ENCODE measurements at regions not wholly inside any gene's neighbourhood (a gene's known extent, or its start where the extent isn't known, plus 50 kb on each side); places are given as distances from the start of the nearest gene placed in this dataset.

DNA sequence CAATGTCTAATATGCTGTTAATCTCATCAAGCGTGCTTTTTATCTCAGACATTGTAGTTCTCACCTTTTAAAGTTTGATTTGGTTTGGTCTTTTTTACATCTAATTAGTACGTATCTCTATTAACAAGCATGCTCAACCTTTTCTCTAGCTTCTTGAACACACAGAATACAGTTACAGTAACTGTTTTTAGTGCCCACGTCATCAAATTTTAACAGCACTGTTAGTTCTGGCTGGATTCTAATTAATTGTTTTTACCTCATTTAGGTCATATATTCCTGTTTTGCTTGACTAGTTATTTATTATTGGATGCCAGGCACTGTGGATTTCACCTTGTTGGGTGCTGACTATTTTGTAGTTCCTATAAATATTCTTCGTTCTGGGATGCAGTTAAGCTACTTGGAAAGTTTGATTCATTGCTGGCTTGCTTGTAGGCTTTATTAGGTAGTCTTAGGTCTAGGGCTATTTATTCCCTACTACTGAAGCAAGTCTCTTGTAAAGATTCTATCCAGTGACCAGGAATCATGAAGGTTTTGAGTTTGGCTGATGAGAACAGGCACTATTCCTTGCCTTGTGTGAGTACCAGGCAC lies 263.0 kb downstream of the ETAA1 start:
- no peak for DNase-seq (ENCODE audit: low spot score)

DNA sequence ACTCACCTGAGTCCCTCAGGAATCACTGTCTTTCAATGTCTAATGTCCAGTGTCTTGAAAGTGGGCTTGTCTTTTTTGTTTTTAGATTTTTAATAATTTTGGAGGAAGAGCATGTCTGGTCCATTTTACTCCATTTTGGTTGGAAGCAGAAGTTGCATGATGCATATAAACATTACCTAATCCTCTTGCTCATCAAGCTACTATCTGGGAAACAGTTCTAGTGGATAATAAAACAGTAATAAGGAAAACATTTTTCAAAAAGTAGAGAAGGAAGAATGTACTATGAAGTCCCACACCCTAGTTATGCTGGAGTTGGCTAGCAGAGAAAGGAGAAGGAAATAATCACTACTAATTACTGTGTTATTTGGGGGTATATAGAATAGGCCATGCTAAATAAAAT lies 263.7 kb downstream of the ETAA1 start:
- DNase-seq (ENCODE audit: low spot score), result no peak

DNA sequence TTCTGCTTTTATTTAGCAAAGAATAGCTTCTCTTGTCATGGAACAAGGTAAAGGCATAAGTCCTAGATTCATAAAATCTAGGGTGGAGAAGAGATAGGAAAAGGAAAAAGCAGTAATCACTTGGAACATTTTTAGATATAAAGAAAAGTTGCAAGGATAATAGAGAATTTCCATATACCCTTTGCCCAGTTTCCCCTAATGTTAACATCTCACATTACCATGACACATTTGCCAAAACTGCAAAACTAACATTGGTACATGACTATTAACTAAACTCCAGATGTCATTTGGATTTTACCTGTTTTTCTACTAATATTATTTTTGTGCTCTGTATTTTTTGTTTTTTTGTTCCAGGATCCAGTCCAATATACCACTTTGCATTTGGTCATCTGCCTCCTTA lies 265.1 kb downstream of the ETAA1 start:
- DNase-seq (ENCODE audit: low spot score), result no peak

DNA sequence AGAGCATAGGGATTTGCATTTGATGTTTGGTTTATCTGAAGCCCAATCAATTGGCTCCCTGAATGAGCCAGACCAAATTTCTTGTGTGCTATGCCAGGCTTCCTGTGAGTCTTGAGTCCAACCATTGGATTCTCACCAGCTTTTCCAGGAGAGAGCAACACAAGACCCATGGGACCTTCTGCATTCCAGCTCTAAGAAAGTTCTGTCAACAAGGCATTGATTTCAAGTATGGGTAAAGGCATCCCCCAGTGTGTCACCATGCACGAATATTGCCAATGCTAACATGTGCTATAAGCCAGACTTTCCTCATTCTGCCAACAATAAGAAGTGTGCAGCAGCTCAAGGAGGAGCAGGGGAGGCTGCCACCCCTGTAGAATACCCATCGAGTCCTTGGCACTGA lies 266.6 kb downstream of the ETAA1 start:
- no peak for DNase-seq (ENCODE audit: low spot score)

DNA sequence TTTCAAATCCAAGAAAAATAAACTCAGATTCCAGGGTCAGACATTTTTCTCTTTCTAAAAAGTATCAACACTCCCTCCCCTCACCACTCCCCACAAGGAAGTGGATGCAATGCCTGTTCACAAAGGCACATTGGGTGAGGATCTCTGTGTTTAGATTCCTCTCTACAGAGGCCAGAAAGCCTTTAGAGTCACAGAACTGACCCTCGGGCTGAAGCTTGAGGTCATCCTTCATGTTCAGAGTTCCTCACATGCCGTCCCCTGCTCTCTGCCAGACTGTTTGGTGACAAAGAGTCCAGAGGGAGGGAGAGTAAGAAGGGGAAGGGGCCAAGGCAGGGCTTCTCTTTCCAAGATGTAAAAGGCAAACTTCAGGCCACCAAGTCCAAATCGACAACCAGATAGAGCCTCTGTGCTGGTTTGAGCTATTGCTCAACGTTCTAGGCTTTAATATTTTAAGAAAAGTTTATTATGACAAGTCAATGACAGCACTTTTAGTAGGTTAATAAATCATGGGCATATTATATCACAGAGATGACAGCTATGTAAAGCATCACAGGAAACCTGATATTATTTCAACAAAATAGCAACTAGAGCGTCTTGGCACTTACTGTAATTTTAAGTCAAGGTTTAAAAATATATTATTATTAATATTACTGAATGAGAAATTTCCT lies 269.4 kb downstream of the ETAA1 start:
- DNase-seq (ENCODE audit: low spot score), result no peak

DNA sequence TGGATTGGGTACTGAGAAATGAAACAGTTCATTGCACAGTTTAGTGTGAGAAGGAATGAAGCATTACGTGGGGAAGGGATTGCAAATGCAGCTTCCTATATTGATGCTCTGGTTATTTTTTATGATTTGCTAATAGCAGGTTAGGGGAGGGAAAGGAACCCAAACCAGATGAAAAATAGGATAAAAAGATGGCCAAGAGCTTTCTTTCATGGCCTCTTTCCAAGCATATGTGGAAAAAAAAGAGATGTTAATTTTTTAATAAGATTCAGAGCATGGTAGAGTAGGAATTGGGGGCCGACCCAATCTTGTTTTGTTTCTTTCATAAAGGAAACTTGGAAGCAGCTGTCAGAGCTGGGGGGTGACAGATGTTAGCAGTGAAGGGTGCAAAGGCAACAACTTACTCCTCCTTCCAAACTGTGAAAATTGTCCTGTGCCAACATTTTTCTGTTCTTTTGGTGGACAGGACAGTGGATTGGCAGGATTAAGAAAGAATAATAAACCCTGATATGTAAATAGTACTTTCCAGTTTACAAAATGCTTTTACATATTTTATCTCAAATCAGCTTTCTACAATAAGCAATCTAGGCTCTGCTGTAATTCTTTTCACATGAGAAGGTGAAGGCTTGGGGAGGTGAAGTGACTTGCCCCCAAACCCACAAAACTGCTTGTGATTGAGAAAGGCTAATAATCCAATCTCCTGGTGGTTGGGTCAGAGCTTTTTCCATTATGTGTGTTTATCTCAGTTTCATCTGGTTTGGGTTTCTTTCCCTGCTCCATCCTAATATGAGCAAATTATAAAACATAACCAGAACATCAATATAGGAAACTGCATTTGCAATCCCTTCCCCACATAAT lies 270.1 kb downstream of the ETAA1 start:
- no peak for DNase-seq (ENCODE audit: low spot score)

DNA sequence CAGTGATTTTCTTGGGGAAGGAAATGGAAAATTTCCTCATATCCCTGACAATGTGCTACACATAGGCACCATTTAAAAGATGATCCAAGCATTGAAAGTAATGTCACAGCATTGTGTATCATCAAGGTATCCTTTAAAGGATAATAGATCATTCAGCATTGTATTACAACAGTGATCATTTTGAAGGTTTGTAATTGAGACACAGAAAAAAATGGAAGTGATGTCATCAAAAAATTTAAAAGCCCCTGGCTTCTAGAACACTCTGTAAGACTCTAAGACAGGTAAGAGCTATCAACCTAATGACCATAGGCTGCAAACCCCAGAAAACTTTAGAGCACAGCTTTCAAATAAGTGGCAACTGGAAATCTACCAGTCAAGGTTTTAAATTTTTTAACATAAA lies 271.4 kb downstream of the ETAA1 start:
- no peak for DNase-seq (ENCODE audit: low spot score)

DNA sequence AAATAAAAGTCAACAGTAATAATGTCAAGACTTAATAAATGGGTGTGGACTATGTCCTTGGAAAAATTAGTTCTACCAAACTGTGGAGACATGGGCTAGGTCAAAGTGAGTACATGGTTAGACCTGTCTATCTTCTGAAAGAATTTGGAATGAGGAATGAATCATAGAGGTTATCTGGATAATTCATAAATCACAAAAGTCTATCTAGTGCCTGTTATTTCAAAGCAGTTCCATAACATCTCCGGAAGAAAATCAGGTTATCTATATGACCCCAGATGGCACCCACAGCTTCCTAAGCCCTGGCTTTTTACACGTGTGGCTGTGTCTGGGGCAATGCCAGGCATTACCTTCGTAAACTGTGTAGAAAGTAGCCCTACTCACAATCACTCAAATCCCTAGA lies 272.0 kb downstream of the ETAA1 start:
- DNase-seq (ENCODE audit: low spot score), result no peak

DNA sequence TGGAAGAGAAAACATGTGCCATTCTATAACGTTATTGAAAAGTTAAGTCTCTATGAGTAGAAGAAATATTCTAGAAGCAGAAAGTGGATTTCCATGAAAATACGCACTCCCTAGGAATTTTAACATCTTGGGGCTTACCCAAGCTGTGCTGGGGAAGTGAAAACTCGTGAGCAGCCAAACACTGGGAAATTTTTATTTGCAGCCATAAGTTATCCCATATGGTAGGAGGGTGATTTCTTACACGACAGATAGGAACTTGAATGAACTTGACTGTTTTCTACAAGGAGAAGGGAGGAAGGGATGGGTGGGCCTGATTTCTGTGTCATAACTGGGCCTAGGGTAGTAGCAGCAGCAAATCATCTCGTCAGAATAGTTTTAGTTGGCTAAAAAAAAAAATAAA lies 272.6 kb downstream of the ETAA1 start:
- no peak for DNase-seq (ENCODE audit: low spot score)

DNA sequence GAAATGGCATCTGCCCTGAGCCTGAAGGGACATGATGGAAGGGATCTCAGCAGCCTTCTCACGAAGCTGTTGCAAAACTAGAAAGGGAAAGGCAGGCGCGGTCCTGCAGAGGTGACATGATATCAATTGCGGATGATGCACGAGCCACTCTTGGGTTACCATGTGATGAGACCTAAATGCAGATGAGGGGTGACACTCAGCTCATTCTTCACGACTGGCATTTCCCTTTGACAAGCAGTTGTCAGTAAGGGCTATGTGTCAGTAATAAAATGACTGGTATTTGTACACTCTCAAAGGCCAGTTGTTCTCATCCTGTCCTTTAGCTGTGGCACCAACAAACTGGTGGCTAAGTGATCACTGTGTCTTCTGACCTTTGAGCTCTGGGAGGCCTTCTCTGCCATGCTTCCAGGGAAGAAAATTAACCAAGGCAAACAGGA lies 273.6 kb downstream of the ETAA1 start:
- DNase-seq (ENCODE audit: low spot score), result no peak

DNA sequence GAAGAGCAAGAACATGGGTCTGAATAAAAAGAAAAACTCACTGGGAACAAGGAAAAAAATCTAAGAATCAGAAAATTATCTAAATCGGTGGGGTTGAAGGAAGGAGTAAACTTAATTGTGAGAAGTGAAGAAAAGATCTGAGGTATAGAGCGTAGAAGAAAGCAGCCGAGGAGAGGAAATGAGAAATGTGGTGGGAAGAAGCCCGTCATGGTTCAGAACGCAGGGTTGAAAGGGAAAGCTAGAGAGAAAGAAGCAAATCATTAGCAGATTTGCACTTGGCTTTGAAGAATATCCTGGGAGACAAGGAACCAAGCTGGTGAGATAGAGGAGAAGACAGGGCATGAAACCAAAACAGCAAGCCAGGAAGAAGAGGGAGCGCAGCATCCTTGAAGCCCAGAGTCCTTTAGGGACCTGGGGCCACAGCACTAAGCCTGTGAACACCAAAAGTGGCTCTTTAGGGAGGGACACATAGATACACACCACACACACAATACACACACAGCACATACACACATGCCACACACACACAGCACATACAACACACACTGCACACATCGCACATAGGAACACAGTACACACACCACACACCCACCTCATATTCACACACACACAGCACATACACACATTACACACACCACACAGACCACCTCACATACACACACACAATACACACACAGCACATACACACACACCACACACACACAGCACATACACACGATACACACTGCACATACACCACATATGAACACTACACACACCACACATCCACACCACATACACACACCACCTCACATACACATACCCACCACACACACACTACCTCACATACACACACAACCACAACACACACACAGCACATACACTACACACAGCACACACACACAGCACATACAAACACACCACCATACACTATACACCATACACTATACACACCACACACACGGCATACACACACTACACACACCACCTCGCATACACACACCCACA lies 274.6 kb downstream of the ETAA1 start:
- no peak for DNase-seq (ENCODE audit: low spot score)

DNA sequence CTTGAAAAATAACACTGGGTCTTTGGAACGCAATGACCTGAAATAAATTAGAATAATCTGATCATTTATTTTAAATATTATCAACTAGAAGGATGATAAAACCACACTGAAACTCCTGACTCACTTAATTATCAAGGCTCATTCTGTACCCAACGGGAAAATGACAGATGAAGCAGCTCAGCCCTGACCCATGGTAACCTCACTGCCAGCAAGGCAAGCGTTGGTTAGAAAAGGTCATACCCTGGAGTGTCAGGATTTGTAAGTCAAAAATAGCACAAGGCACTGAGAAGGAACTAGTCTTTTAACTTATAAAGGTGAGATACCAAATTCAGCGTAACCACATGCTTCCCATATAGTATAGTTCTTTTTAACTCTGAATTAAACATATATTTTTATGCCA lies 277.5 kb downstream of the ETAA1 start:
- DNase-seq (ENCODE audit: low spot score), result no peak

DNA sequence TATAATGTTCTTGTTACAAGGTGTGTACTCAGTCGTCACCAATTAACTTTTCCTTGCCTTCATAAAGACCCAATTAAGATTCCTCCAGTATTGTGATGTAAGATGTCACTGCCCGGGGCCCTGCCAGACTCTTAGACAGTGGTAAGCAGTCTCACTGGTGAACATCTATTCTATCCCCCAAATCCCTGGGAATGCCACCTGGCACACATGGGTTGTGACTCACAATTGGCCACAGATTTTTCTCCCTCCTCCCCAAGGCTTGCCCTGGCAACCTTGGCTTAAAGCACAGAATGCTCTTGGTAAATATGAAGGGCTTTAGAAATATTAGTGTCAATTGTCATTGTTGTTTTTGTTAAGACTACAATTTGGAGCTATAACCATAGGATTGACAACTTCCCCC lies 287.9 kb downstream of the ETAA1 start:
- DNase-seq (ENCODE audit: low spot score), result no peak

DNA sequence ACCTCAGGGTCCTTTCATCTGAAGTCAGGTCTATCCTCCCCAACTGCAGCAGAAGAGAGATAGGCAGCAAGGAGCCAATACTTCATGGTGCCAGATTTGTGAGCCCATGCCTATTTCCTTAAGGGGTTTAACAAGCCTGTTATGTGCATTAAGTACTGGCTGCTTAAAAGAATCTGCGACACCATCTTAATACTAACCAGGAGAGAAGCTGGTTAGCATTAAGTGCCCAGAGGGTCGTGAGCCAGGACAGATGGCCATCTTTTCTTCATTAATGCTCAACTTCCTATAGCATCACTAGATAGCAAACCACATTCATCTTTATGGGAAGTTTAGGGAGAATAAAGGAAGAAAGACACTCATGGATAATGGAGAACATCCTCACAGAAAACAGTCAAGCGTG lies 289.1 kb downstream of the ETAA1 start:
- DNase-seq (ENCODE audit: low spot score), result no peak

DNA sequence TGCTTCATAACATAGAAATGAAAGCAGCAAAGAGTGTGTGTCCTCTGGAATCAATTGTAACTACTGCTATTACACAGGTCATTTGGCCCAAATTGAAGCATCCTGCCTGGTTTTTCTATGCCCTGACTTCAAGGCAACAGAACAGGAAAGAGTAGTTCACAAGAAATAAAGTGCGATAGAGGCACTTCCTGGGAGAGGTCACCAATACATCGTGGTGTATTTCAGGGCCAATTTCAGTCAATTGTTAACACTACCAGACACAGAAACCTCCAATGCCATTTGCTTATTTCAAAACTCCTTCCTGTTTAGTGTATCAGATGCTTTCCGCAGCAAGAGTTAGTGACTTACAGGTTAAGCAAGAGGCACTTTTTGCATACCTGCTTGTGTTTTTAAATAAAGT lies 292.1 kb downstream of the ETAA1 start:
- DNase-seq (ENCODE audit: low spot score), result no peak

DNA sequence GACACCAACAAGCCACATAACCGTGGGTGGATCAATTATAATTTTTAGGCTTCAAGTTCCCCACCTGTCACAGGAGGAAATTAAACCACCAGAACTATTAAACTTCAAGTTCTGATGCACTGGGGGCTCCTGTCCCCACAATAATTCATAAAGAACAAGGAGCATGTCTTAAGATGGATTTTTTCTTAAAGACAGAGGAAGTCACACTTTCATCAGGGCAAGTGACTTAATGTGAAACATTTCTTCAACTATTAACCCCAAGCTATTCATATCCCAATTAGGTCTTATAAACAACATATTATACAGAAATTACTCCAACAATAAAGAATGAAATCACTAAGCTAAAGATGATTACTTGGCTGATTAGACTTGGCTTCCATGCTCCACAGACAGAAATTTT lies 292.5 kb downstream of the ETAA1 start:
- no peak for DNase-seq (ENCODE audit: low spot score)

DNA sequence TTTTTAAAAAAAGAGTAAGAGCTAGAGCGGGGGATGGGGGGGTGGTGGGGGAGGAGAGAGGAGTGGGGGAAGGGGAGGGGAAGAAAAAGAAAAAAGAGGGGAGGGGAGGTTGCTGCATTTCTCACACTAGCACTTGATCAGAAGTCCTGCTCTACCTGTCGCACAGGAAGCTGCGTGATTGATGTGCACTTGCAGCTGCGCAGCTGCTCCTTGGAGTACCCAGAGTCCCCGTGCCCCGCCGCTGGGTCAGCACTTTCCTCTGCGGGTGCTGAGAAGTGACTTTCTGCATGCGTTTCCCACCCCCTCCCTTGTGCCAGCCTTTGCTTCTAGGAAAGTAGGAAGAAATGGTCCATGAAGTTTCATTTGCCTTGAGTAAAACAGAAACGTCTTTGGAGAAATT lies 297.3 kb downstream of the ETAA1 start:
- DNase-seq (ENCODE audit: low spot score), result no peak

DNA sequence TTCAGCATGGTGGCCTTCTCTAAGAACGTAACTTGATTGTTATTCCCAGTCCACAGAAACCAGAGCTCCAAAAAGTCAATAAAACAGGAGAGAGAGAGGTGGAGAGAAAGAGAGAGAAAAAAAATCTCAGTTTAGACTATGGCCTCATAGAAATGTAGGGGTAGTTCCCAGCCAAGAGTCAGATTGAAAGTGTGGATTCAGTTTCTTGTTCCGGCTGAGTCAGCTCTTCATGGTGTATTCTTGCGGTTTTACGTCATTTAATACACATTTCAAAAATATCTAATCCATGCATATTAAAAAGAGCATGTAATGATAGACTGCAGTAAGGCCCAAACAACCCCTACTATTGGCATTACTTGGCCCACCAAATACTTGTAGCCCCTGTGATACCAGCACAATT lies 303.9 kb downstream of the ETAA1 start:
- no peak for DNase-seq (ENCODE audit: low spot score)

DNA sequence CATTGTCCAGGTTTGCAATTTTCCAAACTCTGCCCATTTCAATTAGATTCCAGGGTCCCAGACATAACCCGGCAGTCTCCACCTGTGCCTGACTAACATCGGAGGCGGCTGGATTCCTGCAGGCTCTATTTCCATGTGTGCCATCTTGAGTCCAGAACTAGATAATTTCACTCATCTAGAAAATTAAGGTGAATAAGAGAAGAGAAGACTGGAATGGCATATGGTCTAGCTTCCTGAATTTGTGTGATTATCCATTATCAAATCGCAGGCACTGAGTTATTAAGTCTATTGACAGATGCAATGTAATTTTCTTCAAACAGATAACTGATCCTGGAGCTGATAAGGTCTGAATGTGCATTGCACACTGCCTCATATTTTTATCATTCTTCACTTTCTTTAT lies 305.2 kb downstream of the ETAA1 start:
- no peak for DNase-seq (ENCODE audit: low spot score)

DNA sequence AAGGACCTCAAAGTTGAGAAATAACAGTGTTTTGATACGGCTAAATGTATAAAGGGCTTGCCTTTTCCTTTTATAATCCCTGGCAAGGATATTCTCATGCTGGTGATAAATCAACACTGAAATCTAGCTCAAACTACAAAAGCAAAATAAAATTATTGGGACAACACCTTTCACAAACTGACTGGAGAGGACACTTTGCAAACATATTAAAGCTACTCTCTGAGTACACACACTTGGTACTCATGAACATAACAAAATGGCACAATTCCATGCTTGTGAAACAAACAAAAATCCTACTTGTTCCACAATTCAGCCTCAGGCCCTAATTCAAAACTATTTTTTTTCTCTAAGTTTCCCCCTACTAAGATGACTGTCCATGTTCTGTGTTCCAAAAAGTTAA lies 305.8 kb downstream of the ETAA1 start:
- no peak for DNase-seq (ENCODE audit: low spot score)

DNA sequence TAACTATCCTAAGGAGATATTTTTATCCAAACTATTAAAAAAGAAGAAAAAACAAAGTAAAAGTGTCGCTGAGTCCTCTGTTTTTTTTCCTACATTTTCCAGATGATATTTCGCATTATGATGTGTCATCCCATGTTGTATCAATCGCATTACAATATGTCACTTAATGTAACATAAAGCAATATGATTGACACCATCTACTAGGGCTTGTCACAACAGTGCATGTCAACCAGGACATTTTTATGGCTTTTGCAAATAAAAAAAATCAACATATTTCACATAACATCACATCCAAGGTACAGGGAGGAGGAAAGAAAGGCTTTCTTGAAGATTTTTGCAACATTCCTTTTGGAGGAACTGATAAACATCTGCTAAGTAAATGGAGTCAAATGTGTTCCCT lies 308.9 kb downstream of the ETAA1 start:
- no peak for DNase-seq (ENCODE audit: low spot score)

DNA sequence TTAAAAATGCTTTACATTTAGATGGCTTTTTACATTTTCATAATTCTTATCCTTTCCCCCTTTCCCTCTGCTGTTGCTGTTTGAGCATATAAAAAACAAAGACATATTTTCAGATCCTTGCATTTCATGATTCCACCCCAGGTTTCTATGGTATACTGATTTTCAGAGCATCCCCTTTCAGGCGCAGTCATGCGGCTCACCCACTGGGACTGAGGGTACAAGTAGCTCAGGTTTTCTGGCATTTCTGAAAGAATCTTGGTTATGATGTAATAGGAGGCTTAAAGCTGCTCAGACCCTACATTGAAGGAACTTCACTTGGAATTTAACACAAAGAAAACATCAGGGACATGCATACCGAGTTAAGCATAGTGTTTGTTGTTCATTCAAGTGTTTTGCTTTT lies 310.8 kb downstream of the ETAA1 start:
- no peak for DNase-seq (ENCODE audit: low spot score)

All from HuH-7.5 (cell line).